Peyer's patch (tissue), 4 donors: ENCODE measurements at regions not wholly inside any gene's neighbourhood (a gene's known extent, or its start where the extent isn't known, plus 50 kb on each side); places are given as distances from the start of the nearest gene placed in this dataset.

Experiments used
- DNase-seq, 3 donors: peaks; one replicate each; pipeline ENCODE4 v3.0.0-alpha.2; 2017 to 2019
- H3K27ac ChIP-seq, 4 donors: fragments of 200-600 bp; sonication (generic); one replicate each; pipeline ENCODE4 v1.5.1; 2016 to 2019
- H3K27me3 ChIP-seq, 2 donors: fragments of 200-600 bp; sonication (generic); one replicate each; pipeline ENCODE4 v1.5.1; 2019
- H3K36me3 ChIP-seq, 3 donors: fragments of 200-600 bp; sonication (generic); one replicate each; pipeline ENCODE4 v1.5.1; 2016 to 2019
- H3K4me1 ChIP-seq, 4 donors: fragments of 200-600 bp; sonication (generic); one replicate each; pipeline ENCODE4 v1.5.1; 2016 to 2019
- H3K4me3 ChIP-seq, 4 donors: fragments of 200-600 bp; sonication (generic); 1 replicate in 3 of 4; 2 replicates in 1 of 4; pipeline ENCODE4 v1.5.1; 2016 to 2019; ENCODE audit warnings: mild to moderate bottlenecking in 1 of 4
- H3K9me3 ChIP-seq, 4 donors: fragments of 200-600 bp; sonication (generic); one replicate each; pipeline ENCODE4 v1.5.1; 2016 to 2019; ENCODE audit warnings: mild to moderate bottlenecking in 1 of 4
- POLR2A ChIP-seq, 2 donors: fragments of 450-650 bp; IDR thresholded peaks; one replicate each; pipeline ENCODE4 v1.5.1; 2017; ENCODE audit warnings: antibody characterized with exemption in 2 of 2, mild to moderate bottlenecking in 2 of 2, moderate library complexity in 2 of 2
- TF ChIP-seq, protein P1 (sequence below), 6 experiments: fragments of 450-650 bp in 4 of 6; fragments of 200-600 bp in 2 of 6; sonication (generic) in 1 of 6; IDR thresholded peaks; one replicate each; pipeline ENCODE4 v1.5.1; 2017 to 2019; ENCODE audit warnings: antibody characterized with exemption in 6 of 6, mild to moderate bottlenecking in 3 of 6, moderate library complexity in 1 of 6

DNA sequence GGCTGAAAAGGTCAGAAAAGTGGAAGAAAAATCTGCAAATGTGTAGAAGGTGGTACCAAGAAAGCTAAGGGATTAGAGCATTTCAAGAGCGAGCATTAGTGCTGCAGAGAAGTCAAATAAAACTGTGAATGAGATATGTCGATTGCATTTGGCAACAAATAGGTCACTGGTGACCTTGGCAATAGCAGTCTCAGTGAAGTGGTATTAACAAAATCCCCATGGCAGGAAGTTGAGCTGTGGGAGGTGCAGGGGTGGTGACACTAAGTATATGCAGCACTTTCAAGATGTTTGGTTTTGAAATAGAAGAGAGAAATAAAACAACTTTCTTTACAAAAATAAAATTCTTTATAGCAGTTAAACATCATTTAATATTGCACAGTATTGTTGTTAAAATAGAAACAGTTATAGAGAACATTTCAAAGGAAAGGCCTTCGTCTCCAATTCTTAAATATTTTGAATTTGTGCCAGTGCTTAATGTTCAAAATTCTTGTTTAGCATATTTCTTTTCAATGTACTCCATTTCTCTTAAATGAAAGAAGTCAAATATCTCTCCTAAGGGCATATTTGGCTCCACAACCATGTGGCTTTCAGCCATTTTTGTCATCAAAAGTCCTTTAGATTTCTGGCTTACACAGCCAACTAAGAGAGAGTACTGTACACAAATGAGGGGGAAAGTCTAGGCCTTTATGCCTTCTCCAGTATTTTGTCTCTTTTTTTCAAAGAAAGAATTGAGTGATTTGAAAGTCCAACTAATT, 443.0 kb upstream of the MMADHC start:
- no peak overlapping the region for H3K4me3 ChIP-seq
- no peak for DNase-seq
- no peaks in the 10 kb centered on the region for H3K27me3 ChIP-seq
- no peaks in the 10 kb centered on the region for H3K4me1 ChIP-seq
- TF ChIP-seq, protein P1, sequence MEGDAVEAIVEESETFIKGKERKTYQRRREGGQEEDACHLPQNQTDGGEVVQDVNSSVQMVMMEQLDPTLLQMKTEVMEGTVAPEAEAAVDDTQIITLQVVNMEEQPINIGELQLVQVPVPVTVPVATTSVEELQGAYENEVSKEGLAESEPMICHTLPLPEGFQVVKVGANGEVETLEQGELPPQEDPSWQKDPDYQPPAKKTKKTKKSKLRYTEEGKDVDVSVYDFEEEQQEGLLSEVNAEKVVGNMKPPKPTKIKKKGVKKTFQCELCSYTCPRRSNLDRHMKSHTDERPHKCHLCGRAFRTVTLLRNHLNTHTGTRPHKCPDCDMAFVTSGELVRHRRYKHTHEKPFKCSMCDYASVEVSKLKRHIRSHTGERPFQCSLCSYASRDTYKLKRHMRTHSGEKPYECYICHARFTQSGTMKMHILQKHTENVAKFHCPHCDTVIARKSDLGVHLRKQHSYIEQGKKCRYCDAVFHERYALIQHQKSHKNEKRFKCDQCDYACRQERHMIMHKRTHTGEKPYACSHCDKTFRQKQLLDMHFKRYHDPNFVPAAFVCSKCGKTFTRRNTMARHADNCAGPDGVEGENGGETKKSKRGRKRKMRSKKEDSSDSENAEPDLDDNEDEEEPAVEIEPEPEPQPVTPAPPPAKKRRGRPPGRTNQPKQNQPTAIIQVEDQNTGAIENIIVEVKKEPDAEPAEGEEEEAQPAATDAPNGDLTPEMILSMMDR (IDR thresholded peaks at IDR 0.05) = no peak
- no peak for TF ChIP-seq POLR2A (IDR thresholded peaks at IDR 0.05)
- H3K36me3 ChIP-seq = no peaks in the 10 kb centered on the region
- no peak overlapping the region for H3K27ac ChIP-seq
- no peaks in the 10 kb centered on the region for H3K9me3 ChIP-seq

DNA sequence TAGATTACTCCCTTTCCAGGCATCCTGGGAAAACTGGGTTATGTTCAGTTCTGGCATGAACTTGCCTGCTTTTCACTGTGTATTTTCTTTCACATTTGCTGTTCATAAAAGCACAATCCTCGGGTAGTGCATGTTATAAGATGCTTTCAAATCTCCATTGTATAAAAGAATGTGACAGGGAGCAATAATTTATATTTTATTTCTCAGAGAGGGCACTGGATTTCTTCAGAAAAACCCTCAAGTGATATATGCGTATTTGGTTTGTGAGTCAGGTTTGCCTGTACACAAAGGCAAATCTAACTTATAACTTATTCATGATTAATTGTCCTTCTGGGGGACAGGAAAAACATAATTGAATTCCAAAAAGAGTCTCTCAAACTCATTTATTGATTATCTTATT, 440.7 kb upstream of the MMADHC start:
- DNase-seq = no peak
- Histone ChIP-seq H3K27ac (no peak overlapping the region), H3K4me1 (no peaks in the 10 kb centered on the region), H3K4me3 (no peak overlapping the region), H3K27me3 (no peaks in the 10 kb centered on the region), H3K36me3 (no peaks in the 10 kb centered on the region), H3K9me3 (no peaks in the 10 kb centered on the region)
- TF ChIP-seq, protein P1 (IDR thresholded peaks at IDR 0.05) = no peak
- TF ChIP-seq POLR2A (IDR thresholded peaks at IDR 0.05) = no peak

DNA sequence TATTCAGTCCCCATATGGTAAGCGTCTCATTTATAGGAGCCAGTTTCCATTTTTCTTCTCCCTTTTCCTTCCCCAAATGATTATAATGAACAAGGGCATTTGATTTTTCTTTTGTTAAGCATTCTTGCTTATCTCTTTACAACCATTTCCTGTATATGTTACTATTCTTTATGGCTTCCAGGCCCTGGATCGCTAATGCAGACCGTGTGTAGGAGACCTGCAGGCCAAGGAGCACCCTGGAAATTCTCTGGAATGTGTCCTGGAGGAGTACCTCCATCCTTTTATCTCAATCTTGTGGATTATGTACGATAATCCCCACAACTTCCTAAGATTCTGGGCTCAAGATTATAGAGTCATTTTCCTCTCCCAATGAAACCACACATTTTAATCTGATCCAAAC, 439.6 kb upstream of the MMADHC start:
- Histone ChIP-seq H3K27me3 (no peaks in the 10 kb centered on the region), H3K36me3 (no peaks in the 10 kb centered on the region), H3K9me3 (no peaks in the 10 kb centered on the region), H3K4me3 (no peak overlapping the region), H3K4me1 (no peaks in the 10 kb centered on the region), H3K27ac (no peak overlapping the region)
- DNase-seq = no peak
- no peak for TF ChIP-seq POLR2A (IDR thresholded peaks at IDR 0.05)
- TF ChIP-seq, protein P1 (IDR thresholded peaks at IDR 0.05) = no peak

DNA sequence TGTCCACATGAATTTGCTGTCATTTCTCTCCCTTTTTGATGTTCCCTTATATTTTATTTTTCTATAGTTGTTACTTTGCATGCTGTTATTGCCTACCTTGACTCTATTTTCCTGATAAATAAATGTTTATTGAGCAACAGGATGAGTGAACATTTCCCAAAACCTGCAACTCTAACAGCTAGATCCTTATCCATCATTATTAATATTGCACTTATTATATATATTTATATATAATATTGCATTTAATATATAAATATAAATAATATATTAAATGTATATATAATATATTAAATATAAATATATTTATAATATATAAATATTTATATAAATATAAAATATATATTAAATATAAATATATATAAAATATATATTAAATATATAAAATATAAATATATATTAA, 436.1 kb upstream of the MMADHC start:
- Histone ChIP-seq H3K36me3 (no peaks in the 10 kb centered on the region), H3K4me3 (no peak overlapping the region), H3K9me3 (no peaks in the 10 kb centered on the region), H3K27me3 (no peaks in the 10 kb centered on the region), H3K4me1 (no peaks in the 10 kb centered on the region), H3K27ac (no peak overlapping the region)
- no peak for DNase-seq
- TF ChIP-seq, protein P1 (IDR thresholded peaks at IDR 0.05) = no peak
- TF ChIP-seq POLR2A (IDR thresholded peaks at IDR 0.05) = no peak

DNA sequence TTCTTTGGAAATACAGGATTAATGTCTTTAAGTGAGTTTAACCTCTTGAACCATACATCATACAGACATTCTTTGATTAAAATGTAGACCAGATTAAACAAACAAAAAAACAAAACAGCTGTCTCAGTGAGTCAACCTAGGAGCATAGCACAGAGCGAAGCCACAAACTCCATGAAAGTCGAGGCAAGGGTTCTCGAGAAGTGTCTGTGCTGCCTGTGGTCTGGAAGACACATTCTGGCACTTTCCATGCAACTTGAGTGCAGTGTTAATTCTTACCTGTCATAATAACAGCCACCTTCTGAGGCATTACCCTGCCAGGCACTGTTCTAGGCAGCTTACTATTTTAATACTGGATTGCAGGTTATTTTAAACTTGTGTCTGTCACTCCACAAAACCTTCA, 435.5 kb upstream of the MMADHC start:
- Histone ChIP-seq H3K4me3 (no peak overlapping the region), H3K9me3 (no peaks in the 10 kb centered on the region), H3K4me1 (no peaks in the 10 kb centered on the region)

More for the DNA sequence above, 435.5 kb upstream of the MMADHC start:
- Histone ChIP-seq H3K27ac (no peak overlapping the region), H3K36me3 (no peaks in the 10 kb centered on the region), H3K27me3 (no peaks in the 10 kb centered on the region)
- TF ChIP-seq, protein P1 (IDR thresholded peaks at IDR 0.05) = no peak
- TF ChIP-seq POLR2A (IDR thresholded peaks at IDR 0.05) = no peak
- no peak for DNase-seq
